NCI-H460 (cell line): ENCODE measurements at regions not wholly inside any gene's neighbourhood (a gene's known extent, or its start where the extent isn't known, plus 50 kb on each side); places are given as distances from the start of the nearest gene placed in this dataset.
"Not testable (repeated sequence)": the region's sequence is repeated elsewhere in the genome, so short reads cannot be mapped to it uniquely, and the experiment has no call there.

ENCODE experiments used
- DNase-seq: peaks from one replicate; pipeline ENCODE4 v3.0.0-alpha.2; 2016; ENCODE audit warnings: low read depth; ENCODE audit errors: extremely low read depth

DNA sequence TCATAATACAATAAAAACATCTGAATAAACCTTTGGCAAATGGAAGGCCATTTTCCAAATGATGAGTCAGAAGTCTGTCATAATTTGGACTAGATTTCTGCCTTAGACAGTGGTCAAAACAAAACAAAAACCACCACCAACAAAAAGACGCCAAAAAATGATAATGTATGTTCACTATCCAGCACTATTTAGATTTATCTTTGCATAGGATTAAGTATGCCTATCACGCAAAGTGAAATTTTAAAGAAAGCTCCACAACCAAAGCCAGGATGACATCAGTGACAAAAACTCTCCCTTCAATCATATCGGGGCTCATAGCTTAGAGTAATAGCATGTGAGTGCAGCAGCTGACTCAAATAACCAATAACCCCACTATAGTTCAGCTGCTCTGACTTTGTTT lies 201.9 kb downstream of the MOXD1 start:
- no peak for DNase-seq

DNA sequence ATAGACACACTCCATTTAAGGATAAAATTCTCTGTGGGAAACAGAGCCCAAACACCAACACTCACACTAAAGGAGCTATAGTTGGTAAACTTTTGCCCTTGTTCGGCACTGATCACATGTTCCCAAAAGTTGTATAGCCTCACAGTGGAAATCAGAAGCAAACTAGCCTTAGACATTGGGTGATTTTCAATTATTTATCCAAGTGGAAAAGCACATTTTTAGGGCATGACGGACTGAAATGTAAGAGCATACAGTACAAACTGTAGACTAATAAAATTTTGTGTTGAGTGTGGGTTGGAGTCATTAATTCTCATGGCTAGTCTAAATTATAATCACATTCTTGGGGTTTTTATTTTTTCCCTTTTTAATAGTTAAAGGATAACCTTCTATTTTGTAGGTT lies 202.4 kb downstream of the MOXD1 start:
- no peak for DNase-seq

DNA sequence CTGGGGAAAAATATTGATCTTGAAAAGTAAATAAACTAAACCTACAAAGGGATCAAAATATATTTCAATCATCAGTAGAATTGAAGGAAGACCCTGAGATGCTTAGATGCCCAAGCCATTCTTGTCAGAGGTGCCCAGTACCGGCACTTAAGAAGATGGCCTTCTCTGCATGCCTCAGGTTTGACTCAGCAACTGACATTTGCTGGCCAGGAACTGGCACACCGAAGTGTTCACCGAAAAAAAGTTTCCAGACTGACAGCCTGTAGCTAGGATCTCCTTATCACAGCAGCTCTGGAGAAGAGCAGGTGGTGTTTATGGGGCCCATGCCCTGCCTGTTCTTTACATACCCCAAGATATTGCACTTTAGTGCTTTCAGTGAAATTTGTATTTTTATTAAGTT lies 203.2 kb downstream of the MOXD1 start:
- no peak for DNase-seq

DNA sequence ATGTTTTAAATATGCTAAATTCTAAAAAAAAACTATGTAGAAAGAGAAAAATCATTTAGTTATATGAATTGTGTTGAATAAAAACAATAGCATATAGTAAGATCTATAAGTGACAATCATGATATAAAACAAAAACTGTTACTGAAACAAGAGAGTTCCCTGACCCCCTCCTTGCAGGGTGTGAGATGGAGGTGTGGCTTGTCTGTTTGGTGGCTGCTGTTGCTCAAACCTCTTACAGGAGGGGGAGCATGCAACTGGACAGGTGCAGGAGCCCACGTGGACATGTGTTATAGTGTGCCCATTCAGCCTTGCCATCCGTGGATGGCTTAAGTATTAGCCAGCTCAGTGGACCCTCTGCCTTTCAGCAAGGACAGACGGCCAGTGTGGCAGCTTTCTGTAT lies 206.7 kb downstream of the MOXD1 start:
- DNase-seq: no peak

DNA sequence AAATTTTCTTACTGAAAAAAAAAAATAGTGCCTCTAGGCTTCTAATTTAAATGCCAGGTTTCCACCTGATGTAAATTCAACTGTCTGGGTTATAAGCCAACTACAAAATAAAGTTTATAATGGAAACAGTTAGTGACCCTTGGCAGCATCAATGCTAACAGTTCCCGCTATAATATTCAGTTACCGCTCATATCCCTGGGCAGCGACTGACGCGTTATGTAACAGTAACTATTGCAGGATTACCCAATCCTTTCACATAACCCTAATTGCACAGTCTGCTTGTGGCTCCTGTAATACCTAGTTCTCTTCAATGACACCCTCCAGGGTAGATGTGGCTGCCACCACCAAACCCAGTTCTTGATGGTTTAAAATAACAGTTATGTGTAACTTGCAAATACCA lies 208.6 kb downstream of the MOXD1 start:
- no peak for DNase-seq

DNA sequence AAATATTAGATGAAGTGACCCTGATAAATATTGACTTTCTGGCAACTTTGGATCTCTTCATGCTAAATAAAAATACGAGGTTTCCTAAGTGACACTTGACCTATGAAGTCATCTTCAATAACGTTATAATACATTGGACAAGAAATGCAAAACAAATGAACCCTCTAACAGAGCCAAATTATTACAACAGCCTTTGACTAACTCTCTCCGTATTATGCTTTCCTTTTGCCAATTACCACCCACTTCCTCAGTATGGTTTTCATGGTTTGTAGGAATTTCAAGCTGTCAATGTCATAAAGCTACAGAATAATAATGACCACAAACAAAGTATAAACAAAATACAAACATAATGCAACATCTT lies 210.5 kb downstream of the MOXD1 start:
- no peak for DNase-seq

DNA sequence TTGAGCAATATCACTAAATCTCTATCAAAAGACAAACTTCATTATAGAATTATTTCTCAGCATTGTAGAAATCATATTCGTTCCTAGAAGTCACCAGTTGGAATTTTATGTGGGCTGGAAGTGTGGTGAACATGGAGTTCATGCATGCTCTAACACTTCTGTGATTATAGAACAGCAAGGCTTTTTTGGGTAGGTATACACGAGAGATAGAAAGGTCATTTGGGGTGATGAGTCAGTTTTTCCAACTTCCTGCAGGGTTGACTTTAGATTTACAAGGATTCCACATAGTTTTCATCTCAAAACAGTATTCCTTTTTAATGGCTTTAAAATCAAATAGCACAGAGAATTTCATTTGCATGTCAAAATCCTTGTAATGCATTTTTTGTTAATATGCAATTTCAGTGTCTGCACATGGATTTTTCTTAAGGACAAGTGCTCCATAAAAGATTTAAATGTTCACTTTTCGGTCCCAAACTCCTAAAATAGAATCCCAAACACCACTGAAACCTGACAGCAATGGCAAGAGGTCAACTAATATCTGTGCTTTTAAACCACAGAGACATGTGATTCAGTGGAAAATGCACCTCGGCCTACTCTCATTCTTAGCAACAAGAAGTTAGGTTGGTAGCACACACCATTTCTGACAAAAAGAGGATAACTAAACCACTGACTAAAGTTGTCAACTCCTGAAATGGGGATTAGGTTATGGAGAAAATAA lies 211.0 kb downstream of the MOXD1 start:
- no peak for DNase-seq

DNA sequence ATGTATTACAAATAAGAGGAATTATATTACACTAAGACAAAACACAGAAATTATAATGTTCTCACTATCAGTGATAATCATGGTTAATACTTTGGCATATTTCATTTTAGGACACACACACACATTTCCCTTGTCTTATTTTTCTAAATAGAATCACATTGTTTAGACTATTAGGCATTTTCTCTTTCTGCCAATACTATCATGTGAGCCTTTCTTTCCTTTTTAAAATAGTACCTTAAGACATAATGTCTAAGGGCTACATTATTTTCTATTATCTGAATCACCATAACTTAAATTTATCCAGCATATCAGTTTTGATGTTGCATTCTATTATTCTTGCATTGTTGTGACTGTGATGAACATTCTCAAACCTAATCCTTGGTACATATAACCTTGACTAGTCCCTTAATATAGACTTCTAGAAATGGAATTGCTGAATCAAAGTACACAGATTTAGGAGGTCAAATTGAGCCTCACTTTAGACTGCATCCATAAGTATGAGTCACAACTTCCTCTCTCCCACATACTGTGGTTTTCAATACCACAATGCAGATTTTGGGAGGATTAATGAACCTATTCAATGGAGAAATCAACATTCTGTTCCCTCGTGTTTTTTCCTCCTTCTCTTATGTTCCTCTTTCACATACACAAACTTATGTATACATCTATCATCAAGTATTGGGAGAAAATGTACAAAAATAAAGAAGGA lies 212.6 kb downstream of the MOXD1 start:
- DNase-seq: no peak

DNA sequence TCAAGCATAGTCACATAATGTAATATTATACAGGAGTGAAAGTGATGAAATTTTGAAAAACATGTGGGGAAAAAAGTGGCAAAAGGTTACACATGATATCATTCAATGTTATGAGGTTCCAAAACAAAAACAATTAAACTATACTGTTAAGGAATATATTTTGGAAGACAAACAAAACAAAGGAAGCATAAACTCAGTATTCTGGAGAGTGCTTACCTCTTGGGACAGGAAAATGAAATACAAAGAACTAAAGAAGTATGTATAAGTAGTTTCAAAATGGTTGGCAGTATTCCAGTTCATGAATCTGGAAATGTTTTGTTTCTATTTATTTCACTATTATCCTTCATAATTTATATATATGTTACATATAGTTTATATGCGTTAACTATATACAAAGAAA lies 213.5 kb downstream of the MOXD1 start:
- DNase-seq: no peak

DNA sequence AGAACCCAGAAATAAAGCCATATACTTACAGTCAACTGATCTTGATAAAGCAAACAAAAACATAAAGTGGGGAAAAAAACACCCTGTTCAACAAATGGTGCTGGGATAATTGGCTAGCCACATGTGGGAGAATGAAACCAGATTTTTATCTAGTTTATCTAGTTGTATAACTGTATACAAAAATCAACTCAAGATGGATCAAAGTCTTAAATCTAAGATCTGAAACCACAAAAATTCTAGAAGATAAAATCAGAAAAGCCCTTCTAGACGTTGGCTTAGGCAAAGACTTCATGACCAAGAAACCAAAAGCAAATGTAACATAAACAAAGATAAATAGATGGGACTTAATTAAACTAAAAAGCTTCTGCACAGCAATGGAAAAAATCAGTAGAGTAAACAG lies 216.3 kb downstream of the MOXD1 start:
- not testable (repeated sequence) for DNase-seq

DNA sequence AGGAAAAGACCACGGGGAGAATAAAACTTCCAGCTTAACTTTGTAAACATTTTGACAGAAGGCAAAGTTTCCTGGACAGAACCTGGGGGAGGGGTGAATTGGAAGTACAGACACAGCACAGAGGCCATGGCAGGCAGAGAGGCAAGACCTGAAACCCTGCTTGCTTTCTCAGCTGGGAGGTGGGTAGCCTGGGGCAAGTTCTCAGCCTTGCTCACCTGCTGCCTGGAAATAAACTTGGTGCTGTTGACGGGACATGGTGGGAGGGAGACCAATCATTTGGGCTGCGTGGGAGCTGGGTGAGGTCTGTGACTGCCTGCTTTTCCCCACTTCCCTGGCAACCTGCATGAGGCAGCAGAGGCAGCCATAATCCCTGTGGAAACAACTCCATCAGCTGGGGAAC lies 221.3 kb downstream of the MOXD1 start:
- no peak for DNase-seq

DNA sequence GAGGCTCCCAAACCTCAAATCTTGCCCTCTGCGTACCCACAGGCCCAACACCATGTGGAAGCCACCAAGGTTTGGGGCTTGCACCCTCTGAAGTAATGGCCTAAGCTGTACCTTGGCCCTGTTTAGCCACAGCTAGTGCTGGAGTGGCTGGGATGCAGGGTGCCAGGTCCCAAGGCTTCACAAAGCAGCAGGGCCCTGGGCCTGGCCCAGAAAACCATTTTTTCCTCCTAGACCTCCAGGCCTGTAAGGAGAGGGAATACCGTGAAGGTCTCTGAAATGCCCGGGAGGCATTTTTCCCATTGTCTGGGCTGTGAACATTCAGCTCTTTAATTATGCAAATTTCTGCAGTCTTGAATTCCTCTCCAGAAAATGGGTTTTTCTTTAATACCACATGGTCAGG lies 223.7 kb upstream of the CCN2 start:
- no peak for DNase-seq

DNA sequence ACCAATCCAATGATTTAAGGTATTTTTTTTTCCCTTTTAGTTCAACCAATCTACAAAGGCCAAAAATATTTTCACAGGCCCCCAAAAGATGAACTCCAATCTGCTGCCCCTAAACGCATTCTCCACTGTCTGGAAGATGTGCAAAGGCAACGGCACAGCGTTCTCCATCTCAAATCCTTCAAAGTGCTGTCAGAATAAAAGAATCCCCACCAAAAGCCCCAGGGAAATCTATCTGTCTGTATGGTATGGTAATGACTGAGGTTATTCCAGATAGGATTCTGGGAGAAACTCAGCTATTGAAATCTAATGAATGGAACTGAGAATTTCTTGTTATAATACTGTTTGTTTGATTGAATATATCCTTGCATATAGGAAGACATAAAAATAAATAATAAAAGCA lies 217.8 kb upstream of the CCN2 start:
- DNase-seq: no peak

DNA sequence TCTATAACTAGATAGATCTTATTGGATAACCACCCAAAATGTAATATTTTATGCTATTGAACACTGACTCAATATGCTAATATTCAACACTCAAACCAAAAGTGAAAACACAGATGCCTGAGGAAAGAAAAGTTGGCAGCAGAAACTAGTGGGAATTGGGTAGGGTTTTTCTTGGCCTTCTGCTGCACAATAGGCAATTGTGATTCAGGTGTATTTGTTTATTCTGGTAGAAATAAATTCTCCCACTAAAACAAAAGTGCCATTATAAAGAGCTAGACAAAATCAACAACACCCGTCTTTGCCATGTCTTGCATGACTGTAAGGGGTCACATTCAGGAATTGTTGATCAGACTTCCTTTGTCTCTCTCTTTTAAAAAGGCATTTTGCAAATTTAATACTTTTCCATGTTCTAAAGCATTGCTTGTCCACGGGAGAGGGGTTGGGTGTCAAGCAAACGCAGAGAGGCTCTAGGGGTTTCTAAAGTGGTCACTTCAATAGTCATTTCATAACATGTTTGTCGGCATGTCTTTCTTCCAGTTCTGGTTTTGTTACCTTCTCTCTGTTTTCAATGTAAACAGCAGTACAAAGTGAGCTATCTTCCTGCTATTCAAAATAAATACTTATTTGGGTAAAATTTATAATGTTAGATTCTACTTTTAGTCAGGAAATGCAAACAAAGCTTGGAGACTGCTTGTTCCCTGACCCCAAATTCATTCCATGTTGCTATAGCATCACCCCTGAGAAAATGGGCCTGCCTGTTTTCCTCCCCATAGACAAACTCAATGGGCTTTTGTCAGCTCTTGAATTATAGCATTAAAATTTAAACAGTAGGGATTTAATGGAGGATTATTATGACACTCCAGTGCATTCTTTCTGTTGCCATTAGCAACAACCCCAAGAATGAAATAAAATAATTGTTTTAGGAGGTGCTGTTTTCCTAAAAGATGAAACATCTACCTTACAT lies 217.0 kb upstream of the CCN2 start:
- no peak for DNase-seq

DNA sequence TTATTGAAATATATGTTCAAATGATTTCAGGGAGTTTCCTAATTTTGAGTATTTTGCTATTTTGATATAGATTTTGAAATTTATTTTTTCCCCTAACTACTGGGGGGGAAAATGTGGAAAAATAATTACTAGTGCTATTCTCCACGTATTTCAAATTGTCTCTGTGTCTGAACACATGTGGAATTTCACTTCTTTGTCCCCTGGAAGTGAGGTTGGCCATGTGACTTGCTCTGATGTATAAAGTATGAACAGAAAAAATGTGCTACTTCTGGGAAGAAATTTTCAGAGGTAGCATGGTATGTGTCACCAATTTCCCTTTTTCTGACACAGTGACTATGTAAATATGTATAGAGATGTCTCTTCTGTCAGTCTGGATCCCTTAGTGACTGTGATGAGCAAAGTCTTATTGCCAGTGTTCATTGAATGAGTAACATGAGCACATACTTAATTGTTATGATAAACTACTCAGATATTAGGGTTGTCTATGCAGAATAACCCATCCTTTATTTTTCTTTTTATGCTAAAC lies 215.4 kb upstream of the CCN2 start:
- DNase-seq: no peak

DNA sequence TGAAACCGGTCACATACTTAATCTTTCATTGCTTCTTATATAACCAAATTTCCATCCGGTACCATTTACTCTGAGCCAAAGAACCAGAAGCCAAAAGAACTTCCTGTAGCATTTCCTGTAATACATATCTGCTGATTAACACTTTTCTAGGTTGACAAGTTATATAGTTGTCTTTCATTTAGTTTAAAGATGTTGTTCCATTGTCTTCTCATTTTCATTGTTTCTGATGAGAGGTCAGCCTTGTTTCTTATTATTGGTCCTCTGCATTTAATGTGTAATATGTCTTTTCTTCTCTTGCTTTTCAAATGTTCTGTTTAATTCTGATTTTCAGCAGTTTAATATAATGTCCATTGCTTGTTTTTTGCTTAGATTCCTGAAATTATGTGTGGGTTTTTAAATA lies 214.5 kb upstream of the CCN2 start:
- no peak for DNase-seq

DNA sequence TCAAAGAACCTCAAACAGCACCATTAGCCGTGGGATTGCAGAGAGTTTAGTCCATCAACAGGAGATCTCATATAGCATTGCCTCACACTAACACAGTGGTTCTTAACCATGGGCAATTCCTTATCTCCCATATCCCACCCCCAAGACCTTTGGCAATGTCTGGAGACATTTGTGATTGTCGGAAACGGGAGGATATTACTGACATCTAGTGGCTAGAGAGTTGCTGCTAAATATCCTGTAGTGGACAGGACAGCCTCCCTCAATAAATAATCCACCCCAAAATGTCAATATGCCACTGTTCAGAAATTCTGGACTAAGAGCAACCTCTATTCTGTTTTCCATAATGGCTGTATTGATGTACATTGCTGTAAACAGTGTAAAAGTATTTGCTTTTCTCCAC lies 210.1 kb upstream of the CCN2 start:
- peak; percentile 23 for DNase-seq

DNA sequence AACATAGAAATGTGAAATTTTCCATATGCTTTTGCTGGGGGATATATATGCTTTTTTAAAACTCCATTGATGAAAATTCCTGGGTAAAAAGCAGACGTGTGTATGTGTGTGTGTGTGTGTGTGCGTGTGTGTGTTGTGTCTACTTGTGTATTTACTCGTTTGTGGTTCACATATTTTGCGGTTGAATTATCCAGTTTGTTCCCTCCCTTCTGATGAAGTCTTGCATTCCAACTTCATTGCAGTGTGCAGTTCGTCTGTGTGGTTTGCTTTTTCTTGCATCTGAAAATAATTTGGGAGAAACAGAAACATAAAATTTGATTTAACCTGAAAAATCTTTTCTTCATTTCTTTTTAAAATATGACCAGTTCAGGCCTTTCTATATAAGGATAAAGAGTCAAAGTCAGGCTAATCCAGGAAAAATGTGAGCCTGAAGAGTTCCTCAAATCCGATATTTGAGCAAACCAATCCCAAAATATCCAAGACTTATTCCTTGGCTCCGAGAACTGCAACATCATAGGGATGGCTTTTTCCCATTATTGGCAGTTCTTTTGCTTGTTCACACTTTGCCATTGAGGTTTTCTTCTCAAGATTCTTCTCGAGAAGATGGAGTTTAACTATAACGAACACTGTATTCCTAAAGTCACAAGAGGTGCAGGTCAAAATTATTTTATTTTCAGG lies 202.2 kb upstream of the CCN2 start:
- no peak for DNase-seq

DNA sequence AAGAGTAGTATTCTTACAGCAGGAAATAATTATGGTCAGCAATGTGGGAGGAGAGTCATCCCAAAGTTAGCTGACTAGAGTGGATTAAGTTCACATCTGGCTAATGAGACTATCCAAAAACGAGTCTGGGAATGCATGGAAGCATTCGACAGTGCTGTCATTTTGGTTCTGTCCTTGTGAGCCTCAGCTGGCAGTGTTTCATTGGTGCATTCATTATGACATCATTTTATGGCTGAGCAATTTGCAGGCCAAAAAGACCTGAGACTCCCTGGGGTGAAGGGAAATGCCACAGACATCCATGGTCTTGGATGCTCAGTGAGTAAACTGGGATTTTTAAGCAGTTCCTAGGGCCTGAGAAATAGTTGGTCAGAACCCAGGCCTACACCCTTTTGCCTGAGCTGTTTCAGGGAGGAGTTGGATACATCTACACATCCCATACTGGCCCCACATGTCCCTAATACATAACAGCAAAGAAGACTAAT lies 196.4 kb upstream of the CCN2 start:
- DNase-seq: no peak

DNA sequence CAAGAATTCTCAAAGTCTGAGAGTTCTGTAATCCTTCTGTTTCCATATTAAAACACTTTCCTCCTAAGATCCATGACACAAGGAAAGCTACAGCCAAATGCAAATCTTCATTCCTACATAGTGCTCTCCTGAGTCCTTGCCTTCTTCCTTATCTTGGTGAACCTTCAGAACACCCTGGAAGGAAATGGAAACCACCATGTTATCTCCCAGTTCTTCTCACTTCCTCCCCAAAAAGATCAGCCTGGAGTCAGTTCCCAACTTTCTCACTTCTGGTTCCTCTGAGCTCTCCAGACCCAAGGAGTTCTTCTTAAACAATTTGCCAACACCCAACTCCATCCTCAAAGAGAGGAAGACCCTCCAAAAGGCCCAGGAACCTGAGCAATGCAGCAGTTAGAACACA lies 193.3 kb upstream of the CCN2 start:
- no peak for DNase-seq

DNA sequence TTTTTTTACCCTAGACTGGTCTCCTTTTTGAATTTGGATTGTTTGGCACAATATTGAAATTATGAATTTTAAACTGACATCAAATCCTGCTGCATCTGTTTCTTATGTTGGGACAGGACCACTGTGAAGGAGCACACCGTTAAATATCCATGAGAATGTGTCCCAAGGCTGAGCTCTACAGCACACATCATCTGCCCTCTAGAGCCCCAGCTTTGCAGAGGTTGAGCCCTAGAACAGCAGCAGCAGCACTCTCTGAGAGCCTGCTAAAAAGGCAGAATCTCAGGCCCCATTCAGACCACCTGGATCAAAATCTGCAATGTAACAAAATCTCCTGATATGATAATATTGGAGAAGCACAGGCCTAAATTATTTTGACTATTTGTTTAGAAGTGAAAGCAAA lies 192.1 kb upstream of the CCN2 start:
- no peak for DNase-seq
